NCI-H82 treated with DMSO at 0.1 percent for 48 hours (cell line): ENCODE measurements at regions not wholly inside any gene's neighbourhood (a gene's known extent, or its start where the extent isn't known, plus 50 kb on each side); places are given as distances from the start of the nearest gene placed in this dataset.

Source experiments
- DNase-seq: peaks from one replicate; lab custom pipeline; 2025; ENCODE audit not compliant: unreplicated experiment; lab: John Stamatoyannopoulos, UW

GRCh38 chr2:172153156-172153555 lies 50.5 kb upstream of the DLX2 start:
- no peak for DNase-seq

- DNase-seq: no peak
Observed at GRCh38 chr2:172153757-172154156, 51.1 kb upstream of the DLX2 start.

- DNase-seq: no peak
Observed at GRCh38 chr2:172155752-172156151, 53.1 kb upstream of the DLX2 start.

GRCh38 chr2:172160839-172161238 lies 58.1 kb upstream of the DLX2 start:
- no peak for DNase-seq

- no peak for DNase-seq
Observed at GRCh38 chr2:172162225-172162733, 59.6 kb upstream of the DLX2 start.

GRCh38 chr2:172162739-172163336 lies 60.1 kb upstream of the DLX2 start:
- DNase-seq: no peak

- DNase-seq: no peak
Observed at GRCh38 chr2:172168917-172169346, 66.2 kb upstream of the DLX2 start.

GRCh38 chr2:172169611-172170010 lies 66.9 kb upstream of the DLX2 start:
- no peak for DNase-seq

GRCh38 chr2:172172513-172173173 lies 69.9 kb upstream of the DLX2 start:
- DNase-seq: peak; percentile 21

GRCh38 chr2:172173174-172173706 lies 70.5 kb upstream of the DLX2 start:
- no peak for DNase-seq

GRCh38 chr2:172177581-172177980 lies 74.9 kb upstream of the DLX2 start:
- DNase-seq: no peak

- no peak for DNase-seq
Observed at GRCh38 chr2:172177996-172178395, 75.3 kb upstream of the DLX2 start.

- no peak for DNase-seq
Observed at GRCh38 chr2:172179045-172179701, 76.5 kb upstream of the DLX2 start.

GRCh38 chr2:172181840-172182239 lies 79.1 kb upstream of the DLX2 start:
- no peak for DNase-seq

- DNase-seq: no peak
Observed at GRCh38 chr2:172182624-172183023, 79.9 kb upstream of the DLX2 start.

- no peak for DNase-seq
Observed at GRCh38 chr2:172193331-172194089, 90.8 kb upstream of the DLX2 start.

- DNase-seq: no peak
Observed at GRCh38 chr2:172195836-172196376, 93.2 kb upstream of the DLX2 start.

- no peak for DNase-seq
Observed at GRCh38 chr2:172196768-172197431, 94.2 kb upstream of the DLX2 start.

GRCh38 chr2:172198361-172198760 lies 95.7 kb upstream of the DLX2 start:
- no peak for DNase-seq

GRCh38 chr2:172198908-172199307 lies 96.2 kb upstream of the DLX2 start:
- no peak for DNase-seq
